H1 (cell line): ENCODE measurements at regions not wholly inside any gene's neighbourhood (a gene's known extent, or its start where the extent isn't known, plus 50 kb on each side); places are given as distances from the start of the nearest gene placed in this dataset.

ENCODE experiments used
- CTCF ChIA-PET: fragments of 300-600 bp; sonication (Branson Sonifier 250); formaldehyde crosslinking; loops from one replicate; lab custom pipeline; 2021; ENCODE audit not compliant: partially characterized antibody; lab: Charles Lee
- POLR2A ChIA-PET: fragments of 300-600 bp; sonication (Branson Sonifier 250); formaldehyde crosslinking; loops from one replicate; lab custom pipeline; 2021; ENCODE audit warnings: inconsistent platforms; ENCODE audit not compliant: partially characterized antibody; lab: Charles Lee
- DNase-seq, 2 experiments: peaks; one replicate each; pipeline versions ENCODE4 v3.0.0 to v3.0.0-alpha.2; 2010 to 2022; ENCODE audit warnings: low spot score in 2 of 2, low read depth in 1 of 2, mixed read lengths in 1 of 2
- FAIRE-seq: peaks from 2 replicates; lab custom pipeline; 2011; peaks lifted over from hg19 to GRCh38; lab: Jason Lieb, UNC
- H2AFZ ChIP-seq: 2 replicates; pipeline ENCODE4 v1.8.1; 2012; ENCODE audit warnings: low read length, inconsistent platforms
- H2AK5ac ChIP-seq: 2 replicates; pipeline ENCODE4 v1.6.1; 2013; ENCODE audit warnings: low read depth, low read length
- H2BK120ac ChIP-seq: replicated peaks from 2 replicates; pipeline ENCODE3; 2013; ENCODE audit warnings: low read depth, low read length, inconsistent platforms
- H2BK12ac ChIP-seq: 2 replicates; pipeline ENCODE4 v1.6.1; 2013; ENCODE audit warnings: low read depth, low read length
- H2BK15ac ChIP-seq: 2 replicates; pipeline ENCODE4 v1.6.1; 2013; ENCODE audit warnings: low read length
- H2BK20ac ChIP-seq: 2 replicates; pipeline ENCODE4 v1.6.1; 2013; ENCODE audit warnings: low read length
- H2BK5ac ChIP-seq: 2 replicates; pipeline ENCODE4 v1.6.1; 2013; ENCODE audit warnings: low read depth, low read length
- H3K14ac ChIP-seq: 2 replicates; pipeline ENCODE4 v1.6.1; 2013; ENCODE audit warnings: inconsistent platforms; ENCODE audit not compliant: insufficient read length
- H3K18ac ChIP-seq: 2 replicates; pipeline ENCODE4 v1.6.1; 2013; ENCODE audit warnings: low read length; ENCODE audit errors: extremely low read depth
- H3K23ac ChIP-seq: 2 replicates; pipeline ENCODE4 v1.6.1; 2013; ENCODE audit warnings: inconsistent platforms; ENCODE audit not compliant: insufficient read length
- H3K23me2 ChIP-seq: 2 replicates; pipeline ENCODE4 v1.6.1; 2013; ENCODE audit warnings: low read depth, low read length
- H3K27ac ChIP-seq: 2 replicates; pipeline ENCODE4 v1.6.1; 2011; ENCODE audit warnings: low read depth, low read length, inconsistent platforms
- H3K27me3 ChIP-seq, 4 experiments: replicated peaks in 1 of 4; 1 replicate in 1 of 4; 2 replicates in 3 of 4; pipeline versions ENCODE4 v1.6.1 to v1.8.1; 2011 to 2013; ENCODE audit warnings: low read length in 3 of 4, mild to moderate bottlenecking in 3 of 4, inconsistent platforms in 2 of 4, mixed read lengths in 2 of 4, moderate library complexity in 1 of 4; ENCODE audit not compliant: control insufficient read depth in 3 of 4, insufficient read depth in 3 of 4; ENCODE audit errors: extremely low read depth in 1 of 4
- H3K36me3 ChIP-seq, 4 experiments: 2 replicates each; pipeline versions ENCODE4 v1.6.1 to v1.8.1; 2011 to 2013; ENCODE audit warnings: mild to moderate bottlenecking in 4 of 4, low read length in 3 of 4, moderate library complexity in 2 of 4, control low read depth in 1 of 4, inconsistent platforms in 1 of 4; ENCODE audit not compliant: insufficient read depth in 4 of 4, control insufficient read depth in 2 of 4
- H3K4ac ChIP-seq: replicated peaks from 2 replicates; pipeline ENCODE3; 2013; ENCODE audit warnings: low read length, low read depth, mixed read lengths, inconsistent platforms; ENCODE audit not compliant: insufficient read length
- H3K4me1 ChIP-seq, 4 experiments: replicated peaks in 1 of 4; 1 replicate in 1 of 4; 2 replicates in 3 of 4; pipeline versions ENCODE4 v1.6.1 to v1.8.1; 2011 to 2013; ENCODE audit warnings: low read length in 3 of 4, inconsistent platforms in 2 of 4, mixed read lengths in 1 of 4; ENCODE audit not compliant: insufficient read depth in 4 of 4, control insufficient read depth in 3 of 4
- H3K4me2 ChIP-seq, 2 experiments: 2 replicates each; pipeline versions ENCODE4 v1.6.1 to v1.8.1; 2011 to 2013; ENCODE audit warnings: low read depth in 2 of 2, low read length in 2 of 2, control low read depth in 1 of 2, inconsistent platforms in 1 of 2, mild to moderate bottlenecking in 1 of 2; ENCODE audit not compliant: insufficient read depth in 1 of 2
- H3K4me3 ChIP-seq, 4 experiments: fragments of 200-600, 300-600 bp in 1 of 4; sonication (generic), shearing (Covaris generic), sonication (Bioruptor Twin) in 1 of 4; 2 replicates each; pipeline versions ENCODE4 v1.5.1 to v1.8.1; 2011 to 2016; ENCODE audit warnings: low read length in 4 of 4, low read depth in 3 of 4, control low read depth in 2 of 4, inconsistent platforms in 2 of 4, mild to moderate bottlenecking in 2 of 4, mixed read lengths in 1 of 4, moderate library complexity in 1 of 4; ENCODE audit not compliant: insufficient read depth in 2 of 4; ENCODE audit errors: extremely low read depth in 1 of 4
- H3K56ac ChIP-seq: replicated peaks from 2 replicates; pipeline ENCODE3; 2013; ENCODE audit warnings: low read depth, mild to moderate bottlenecking, mixed read lengths, low read length, inconsistent platforms; ENCODE audit not compliant: insufficient read length
- H3K79me1 ChIP-seq: 2 replicates; pipeline ENCODE4 v1.6.1; 2013; ENCODE audit warnings: low read depth, low read length, control low read depth
- H3K79me2 ChIP-seq, 2 experiments: 2 replicates each; pipeline versions ENCODE4 v1.6.1 to v1.8.1; 2012 to 2013; ENCODE audit warnings: low read length in 2 of 2, mild to moderate bottlenecking in 2 of 2, inconsistent platforms in 1 of 2; ENCODE audit not compliant: insufficient read depth in 2 of 2, control insufficient read depth in 1 of 2
- H3K9ac ChIP-seq, 4 experiments: replicated peaks in 1 of 4; 1 replicate in 1 of 4; 2 replicates in 3 of 4; pipeline versions ENCODE4 v1.6.1 to v1.8.1; 2011 to 2013; ENCODE audit warnings: low read depth in 3 of 4, low read length in 3 of 4, control low read depth in 2 of 4, mild to moderate bottlenecking in 2 of 4, moderate library complexity in 2 of 4, inconsistent platforms in 1 of 4; ENCODE audit errors: extremely low read depth in 1 of 4
- H3K9me3 ChIP-seq, 2 experiments: 2 replicates each; pipeline versions ENCODE4 v1.6.1 to v1.8.1; 2012 to 2013; ENCODE audit warnings: mild to moderate bottlenecking in 2 of 2, moderate library complexity in 2 of 2, control low read depth in 1 of 2, inconsistent platforms in 1 of 2, low read depth in 1 of 2, low read length in 1 of 2, mixed read lengths in 1 of 2; ENCODE audit not compliant: insufficient read depth in 2 of 2
- H4K20me1 ChIP-seq, 2 experiments: replicated peaks in 1 of 2; 2 replicates each; pipeline versions ENCODE3 to v1.8.1; 2011 to 2013; ENCODE audit warnings: inconsistent platforms in 2 of 2, low read length in 2 of 2, mild to moderate bottlenecking in 1 of 2; ENCODE audit not compliant: insufficient read depth in 2 of 2, control insufficient read depth in 1 of 2
- H4K5ac ChIP-seq: 2 replicates; pipeline ENCODE4 v1.6.1; 2013; ENCODE audit warnings: low read length, low read depth, mixed read lengths, inconsistent platforms; ENCODE audit not compliant: insufficient read length
- H4K8ac ChIP-seq: 2 replicates; pipeline ENCODE4 v1.8.0; 2013; ENCODE audit warnings: mild to moderate bottlenecking, moderate library complexity, low read length, inconsistent platforms; ENCODE audit not compliant: insufficient read depth; ENCODE audit errors: extremely low read depth
- H4K91ac ChIP-seq: replicated peaks from 2 replicates; pipeline ENCODE3; 2013; ENCODE audit warnings: low read length, mixed read lengths, inconsistent platforms; ENCODE audit not compliant: insufficient read length
- CHD1 ChIP-seq: IDR thresholded peaks from 2 replicates; pipeline ENCODE4 v1.6.1; 2012; ENCODE audit warnings: low read depth, low read length, improper control_type of control experiment
- CREB1 ChIP-seq: IDR thresholded peaks from 2 replicates; pipeline ENCODE4 v1.6.1; 2012; ENCODE audit warnings: inconsistent platforms
- JUN ChIP-seq: IDR thresholded peaks from 2 replicates; pipeline ENCODE4 v1.6.1; 2011; ENCODE audit warnings: low read depth, mild to moderate bottlenecking, improper control_type of control experiment, low read length
- NRF1 ChIP-seq: IDR thresholded peaks from 2 replicates; pipeline ENCODE4 v1.6.1; 2011; ENCODE audit warnings: mild to moderate bottlenecking, low read depth, low read length, improper control_type of control experiment
- RBBP5 ChIP-seq: IDR thresholded peaks from 2 replicates; pipeline ENCODE4 v1.7.1; 2012; ENCODE audit warnings: low read depth, mild to moderate bottlenecking, inconsistent platforms, low read length, moderate library complexity, borderline replicate concordance
- RNF2 ChIP-seq: fragments of 200-900, 300-1000 bp; sonication (generic); IDR thresholded peaks from 2 replicates; pipeline ENCODE4 v1.7.1; 2016; ENCODE audit warnings: borderline replicate concordance, low read depth, mild to moderate bottlenecking, antibody characterized with exemption, low read length; ENCODE audit not compliant: poor library complexity, severe bottlenecking; ENCODE audit errors: missing control alignments
- SAP30 ChIP-seq: fragments of 300-600 bp; sonication (generic); IDR thresholded peaks from 2 replicates; pipeline ENCODE4 v1.7.1; 2012; ENCODE audit warnings: low read length, moderate library complexity, mild to moderate bottlenecking, inconsistent platforms; ENCODE audit not compliant: insufficient read depth, insufficient replicate concordance
- SIRT6 ChIP-seq: IDR thresholded peaks from one replicate; pipeline ENCODE4 v1.7.1; 2012; ENCODE audit warnings: low read length, inconsistent platforms
- SIX5 ChIP-seq: IDR thresholded peaks from 2 replicates; pipeline ENCODE4 v1.6.1; 2011; ENCODE audit warnings: mild to moderate bottlenecking, low read depth, low read length
- SP2 ChIP-seq: IDR thresholded peaks from 2 replicates; pipeline ENCODE4 v1.6.1; 2012; ENCODE audit warnings: mild to moderate bottlenecking, low read length, inconsistent platforms
- SRF ChIP-seq: IDR thresholded peaks from 2 replicates; pipeline ENCODE4 v1.6.1; 2011; ENCODE audit warnings: mild to moderate bottlenecking, low read depth, low read length, moderate library complexity
- TAF1 ChIP-seq: IDR thresholded peaks from 2 replicates; pipeline ENCODE4 v1.6.1; 2011; ENCODE audit warnings: mild to moderate bottlenecking, low read depth, low read length
- WGBS, 2 experiments: shearing (Covaris generic) in 1 of 2; methylation state at CpG; one replicate each; pipeline versions ENCODE4 v1.1.6 to v1.1.7; 2013 to 2015; ENCODE audit warnings: low lambda C conversion rate in 2 of 2, mixed read lengths in 2 of 2, inconsistent platforms in 1 of 2, low coverage in 1 of 2, missing lambda C conversion rate in 1 of 2; ENCODE audit not compliant: insufficient replicate concordance in 2 of 2, insufficient coverage in 1 of 2, insufficient read length in 1 of 2; ENCODE audit errors: extremely low coverage in 1 of 2, missing lambda C conversion rate in 1 of 2; 5-methylcytosine and 5-hydroxymethylcytosine counted together

- Histone ChIP-seq H3K14ac (no peak overlapping the region), H3K27ac (no peak overlapping the region), H3K79me2 (no peaks in the 10 kb centered on the region), H3K56ac (no peak overlapping the region), H3K4ac (no peak overlapping the region), H3K23ac (no peak overlapping the region), H3K18ac (no peak overlapping the region), H3K4me1 (no peaks in the 10 kb centered on the region), H4K5ac (no peak overlapping the region), H3K27me3 (no peaks in the 10 kb centered on the region), H2BK5ac (no peak overlapping the region), H3K79me1 (no peaks in the 10 kb centered on the region), H4K20me1 (no peaks in the 10 kb centered on the region), H3K4me3 (no peak overlapping the region), H3K4me2 (no peak overlapping the region), H3K9me3 (peaks cover 0 to 13% of the 10 kb centered on the region in 2 experiments; a peak in 1 of 4 replicates), H2BK120ac (no peak overlapping the region), H3K23me2 (no peaks in the 10 kb centered on the region), H3K36me3 (no peaks in the 10 kb centered on the region), H2BK15ac (no peak overlapping the region), H4K8ac (no peak overlapping the region), H2AFZ (no peak overlapping the region), H2BK12ac (no peak overlapping the region), H2AK5ac (no peak overlapping the region), H2BK20ac (no peak overlapping the region), H3K9ac (no peak overlapping the region), H4K91ac (no peak overlapping the region)
- FAIRE-seq (no peak), DNase-seq (no peak)
- 94% methylated on average over 2 of the region's 2 CpGs; no CpG with 5 or more reads in 1 of the 2 experiments for WGBS, 2 experiments
- CTCF ChIA-PET = no interaction called here
- POLR2A ChIA-PET = no interaction called here
- TF ChIP-seq SP2 (no peak), NRF1 (no peak), TAF1 (no peak), CREB1 (no peak), JUN (no peak), CHD1 (no peak), SRF (no peak), RNF2 (no peak), SIRT6 (no peak), SAP30 (no peak), RBBP5 (no peak), SIX5 (no peak)
These were observed 330.2 kb upstream of the CD180 start for GRCh38 chr5:67526793-67527192.
